ENCODE measurements at regions not wholly inside any gene's neighbourhood (a gene's known extent, or its start where the extent isn't known, plus 50 kb on each side); places are given as distances from the start of the nearest gene placed in this dataset.

DNA sequence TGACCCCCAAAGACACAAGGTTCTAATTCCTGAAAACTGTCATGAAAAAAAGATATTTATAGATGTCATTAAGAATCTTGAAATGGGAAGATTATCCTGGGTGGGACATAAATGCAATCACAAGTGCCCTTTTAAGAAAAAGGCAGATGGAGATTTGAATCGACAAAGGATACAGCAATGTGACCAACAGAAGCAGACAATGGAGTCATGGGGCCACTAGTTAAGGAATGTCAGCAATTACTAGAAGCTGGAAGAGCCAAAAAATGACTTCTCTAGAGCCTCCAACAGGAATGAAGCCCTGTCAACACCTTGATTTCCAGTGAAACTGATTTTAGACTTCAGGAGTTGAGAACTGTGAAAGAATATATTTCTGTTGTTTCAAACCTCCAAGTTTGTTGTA, 448.5 kb downstream of the MEI4 start:
- TF ChIP-seq EZH2 (IDR thresholded peaks at IDR 0.05; ENCODE audit: insufficient read depth, poor library complexity, severe bottlenecking) (no peak), EZH2phosphoT487 (IDR thresholded peaks at IDR 0.05; ENCODE audit: insufficient read depth, low read depth) (no peak)
